ENCODE measurements at regions not wholly inside any gene's neighbourhood (a gene's known extent, or its start where the extent isn't known, plus 50 kb on each side); places are given as distances from the start of the nearest gene placed in this dataset.

DNA sequence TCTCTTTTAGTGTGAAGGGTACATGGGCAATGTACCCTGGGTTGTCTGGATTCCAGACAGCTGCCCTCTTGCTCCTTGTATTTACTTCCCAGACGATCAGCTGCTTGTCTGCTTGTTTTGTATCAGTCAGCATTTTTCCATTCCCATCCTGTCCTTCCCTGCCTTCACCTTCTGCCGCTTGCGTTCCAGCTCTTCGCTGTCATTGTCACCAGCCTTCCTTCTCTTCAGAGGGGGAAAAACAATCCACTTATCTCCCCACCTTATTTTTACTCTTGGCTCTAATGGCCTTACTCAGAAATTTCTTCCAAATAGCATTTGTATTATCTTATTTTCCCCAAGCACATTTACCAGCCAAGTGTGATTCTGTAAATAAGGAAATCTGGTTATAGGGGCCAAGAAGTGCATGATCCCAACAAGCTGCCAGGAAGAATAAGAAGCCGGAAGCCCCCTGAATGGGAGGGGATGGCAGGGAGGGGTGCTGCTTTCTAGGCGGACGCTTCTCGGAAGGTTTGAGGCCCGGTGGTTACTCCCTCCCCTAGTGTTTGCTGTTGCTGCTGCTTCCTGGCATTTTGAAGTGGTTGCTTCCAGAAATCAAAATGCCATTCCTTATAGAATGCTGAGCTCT, 497.6 kb downstream of the NTRK3 start:
- TF ChIP-seq CTCF (IDR thresholded peaks at IDR 0.05): no peak
- TF ChIP-seq POLR2A (IDR thresholded peaks at IDR 0.05; ENCODE audit: low read depth): no peak
- no peak for TF ChIP-seq EP300 (IDR thresholded peaks at IDR 0.05)
